ENCODE measurements at regions not wholly inside any gene's neighbourhood (a gene's known extent, or its start where the extent isn't known, plus 50 kb on each side); places are given as distances from the start of the nearest gene placed in this dataset.

DNA sequence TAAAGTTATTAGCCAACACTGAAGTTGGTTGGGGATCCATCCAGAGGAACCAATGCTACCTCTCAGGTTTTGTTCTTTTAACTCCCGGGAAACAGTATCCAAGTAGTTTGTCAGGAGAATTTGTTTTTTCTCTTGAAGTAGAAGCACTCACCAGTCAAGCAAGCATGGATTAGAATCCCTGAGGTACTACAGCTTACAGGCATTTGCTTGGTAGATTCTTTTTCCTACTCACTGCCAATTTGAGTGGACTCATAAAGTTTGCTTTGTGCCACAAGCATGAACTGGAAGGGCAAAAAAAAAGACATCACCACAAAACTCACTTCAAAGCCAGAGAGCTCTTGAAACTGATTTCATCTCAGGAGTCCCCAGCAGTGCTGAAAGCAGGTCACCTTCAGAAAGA is 167.4 kb downstream of the MBOAT1 start:
- intact Hi-C loops (cut with micrococcal nuclease) = no loop called here
- CTCF ChIA-PET = no interaction called here
- ATAC-seq = no peak

More for the DNA sequence above, 167.4 kb downstream of the MBOAT1 start:
- TF ChIP-seq EZH2phosphoT487 (IDR thresholded peaks at IDR 0.05; ENCODE audit: borderline replicate concordance, low read length) = no peak
- TF ChIP-seq, protein P1, sequence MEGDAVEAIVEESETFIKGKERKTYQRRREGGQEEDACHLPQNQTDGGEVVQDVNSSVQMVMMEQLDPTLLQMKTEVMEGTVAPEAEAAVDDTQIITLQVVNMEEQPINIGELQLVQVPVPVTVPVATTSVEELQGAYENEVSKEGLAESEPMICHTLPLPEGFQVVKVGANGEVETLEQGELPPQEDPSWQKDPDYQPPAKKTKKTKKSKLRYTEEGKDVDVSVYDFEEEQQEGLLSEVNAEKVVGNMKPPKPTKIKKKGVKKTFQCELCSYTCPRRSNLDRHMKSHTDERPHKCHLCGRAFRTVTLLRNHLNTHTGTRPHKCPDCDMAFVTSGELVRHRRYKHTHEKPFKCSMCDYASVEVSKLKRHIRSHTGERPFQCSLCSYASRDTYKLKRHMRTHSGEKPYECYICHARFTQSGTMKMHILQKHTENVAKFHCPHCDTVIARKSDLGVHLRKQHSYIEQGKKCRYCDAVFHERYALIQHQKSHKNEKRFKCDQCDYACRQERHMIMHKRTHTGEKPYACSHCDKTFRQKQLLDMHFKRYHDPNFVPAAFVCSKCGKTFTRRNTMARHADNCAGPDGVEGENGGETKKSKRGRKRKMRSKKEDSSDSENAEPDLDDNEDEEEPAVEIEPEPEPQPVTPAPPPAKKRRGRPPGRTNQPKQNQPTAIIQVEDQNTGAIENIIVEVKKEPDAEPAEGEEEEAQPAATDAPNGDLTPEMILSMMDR (conservative IDR thresholded peaks at IDR 0.05; ENCODE audit: low read depth, low read length) = no peak
- no peak for TF ChIP-seq EZH2 (IDR thresholded peaks at IDR 0.05; ENCODE audit: low read length, unreplicated experiment)
- Histone ChIP-seq H3K27me3 (ENCODE audit: low read length) (peaks cover 33% of the 10 kb centered on the region), H3K9me3 (ENCODE audit: low read length) (no peaks in the 10 kb centered on the region), H3K27ac (ENCODE audit: low read length) (no peak overlapping the region), H3K79me2 (ENCODE audit: low read length) (no peaks in the 10 kb centered on the region), H3K36me3 (ENCODE audit: low read depth, low read length) (no peaks in the 10 kb centered on the region), H3K4me1 (ENCODE audit: insufficient read depth, low read length) (no peaks in the 10 kb centered on the region), H3K9ac (ENCODE audit: low read length) (no peak overlapping the region), H2AFZ (ENCODE audit: low read length) (no peak overlapping the region), H3K4me3 (ENCODE audit: low read length) (no peak overlapping the region), H3K9me2 (replicated peaks; ENCODE audit: low read length) (no peaks in the 10 kb centered on the region), H3F3A (ENCODE audit: low read length, unreplicated experiment) (no peaks in the 10 kb centered on the region), H4K20me1 (ENCODE audit: low read length) (no peaks in the 10 kb centered on the region), H3K4me2 (ENCODE audit: low read length) (no peak overlapping the region)
- no TSS peak for BruUV-seq (replicated peaks)
- POLR2A ChIA-PET (ENCODE audit: unreplicated experiment) = no interaction called here
- DNase-seq = no peak
